GM21367 (cell line): ENCODE measurements at regions not wholly inside any gene's neighbourhood (a gene's known extent, or its start where the extent isn't known, plus 50 kb on each side); places are given as distances from the start of the nearest gene placed in this dataset.
A peak's percentile ranks its signal among the peaks of the same experiment; 100 is the strongest.

Experiments used
- ATAC-seq: cut with Tn5 transposase; IDR thresholded peaks from one replicate; pipeline ENCODE4 v1.9.1; 2021; ENCODE audit not compliant: unreplicated experiment

- no peak for ATAC-seq
Observed at GRCh38 chr2:23286031-23286757, 98.8 kb upstream of the KLHL29 start.

GRCh38 chr2:23286758-23287704, 97.9 kb upstream of the KLHL29 start:
- no peak for ATAC-seq

GRCh38 chr2:23289671-23290070, 95.3 kb upstream of the KLHL29 start:
- ATAC-seq: no peak

- no peak for ATAC-seq
Observed at GRCh38 chr2:23291239-23291638, 93.7 kb upstream of the KLHL29 start.

GRCh38 chr2:23292024-23292423, 93.0 kb upstream of the KLHL29 start:
- ATAC-seq: no peak

GRCh38 chr2:23293063-23293462, 91.9 kb upstream of the KLHL29 start:
- no peak for ATAC-seq

- ATAC-seq: no peak
Observed at GRCh38 chr2:23293731-23294130, 91.2 kb upstream of the KLHL29 start.

- no peak for ATAC-seq
Observed at GRCh38 chr2:23294238-23294637, 90.7 kb upstream of the KLHL29 start.

GRCh38 chr2:23296691-23297090, 88.3 kb upstream of the KLHL29 start:
- ATAC-seq: no peak

GRCh38 chr2:23297112-23297511, 87.9 kb upstream of the KLHL29 start:
- no peak for ATAC-seq

- no peak for ATAC-seq
Observed at GRCh38 chr2:23298551-23298950, 86.4 kb upstream of the KLHL29 start.

- no peak for ATAC-seq
Observed at GRCh38 chr2:23299476-23300195, 85.3 kb upstream of the KLHL29 start.

- no peak for ATAC-seq
Observed at GRCh38 chr2:23301136-23301535, 83.8 kb upstream of the KLHL29 start.

- ATAC-seq: no peak
Observed at GRCh38 chr2:23302591-23302990, 82.4 kb upstream of the KLHL29 start.

- ATAC-seq: no peak
Observed at GRCh38 chr2:23306401-23306800, 78.6 kb upstream of the KLHL29 start.

GRCh38 chr2:23311186-23311585, 73.8 kb upstream of the KLHL29 start:
- no peak for ATAC-seq

- ATAC-seq: peak; percentile 88
Observed at GRCh38 chr2:23312996-23313606, 71.9 kb upstream of the KLHL29 start.

GRCh38 chr2:23314687-23315086, 70.3 kb upstream of the KLHL29 start:
- no peak for ATAC-seq

- no peak for ATAC-seq
Observed at GRCh38 chr2:23320058-23320457, 64.9 kb upstream of the KLHL29 start.

- no peak for ATAC-seq
Observed at GRCh38 chr2:23321751-23322150, 63.2 kb upstream of the KLHL29 start.

- ATAC-seq: no peak
Observed at GRCh38 chr2:23322567-23323197, 62.3 kb upstream of the KLHL29 start.
